IMR-90 (cell line): ENCODE measurements at regions not wholly inside any gene's neighbourhood (a gene's known extent, or its start where the extent isn't known, plus 50 kb on each side); places are given as distances from the start of the nearest gene placed in this dataset.

Source experiments
- ATAC-seq: fragments of 200-7000 bp; cut with Tn5 transposase; 2 replicates; pipeline ENCODE4 v1.9.1; 2020; ENCODE audit warnings: low read depth, mild to moderate bottlenecking, moderate library complexity
- BruUV-seq: library from RNA; stranded (reverse); fragments of 400-500 nt; replicated peaks from 2 replicates; lab custom pipeline; 2021; lab: Mats Ljungman, UMichigan
- CTCF ChIA-PET: fragments of 300-600 bp; formaldehyde crosslinking; extraction: SDS; loops from one replicate; lab custom pipeline; 2021; ENCODE audit warnings: antibody characterized with exemption; lab: Yijun Ruan, JAX
- POLR2A ChIA-PET: fragments of 300-600 bp; sonication (Branson Sonifier 250); formaldehyde crosslinking; loops from one replicate; lab custom pipeline; 2022; ENCODE audit warnings: antibody characterized with exemption; ENCODE audit not compliant: unreplicated experiment; lab: Charles Lee
- DNase-seq: peaks from one replicate; pipeline ENCODE4 v3.0.0; 2013
- H2AFZ ChIP-seq: replicated peaks from 2 replicates; pipeline ENCODE3; 2013; ENCODE audit warnings: low read length, mild to moderate bottlenecking; ENCODE audit not compliant: poor library complexity
- H2AK5ac ChIP-seq: 2 replicates; pipeline ENCODE4 v1.6.1; 2013; ENCODE audit warnings: low read depth, low read length, inconsistent platforms
- H2AK9ac ChIP-seq: replicated peaks from 2 replicates; pipeline ENCODE3; 2013; ENCODE audit warnings: mild to moderate bottlenecking, low read depth, low read length, moderate library complexity; ENCODE audit not compliant: poor library complexity
- H2BK120ac ChIP-seq: 2 replicates; pipeline ENCODE4 v1.6.1; 2013; ENCODE audit warnings: low read depth, low read length, inconsistent platforms
- H2BK15ac ChIP-seq: 3 replicates; pipeline ENCODE4 v1.6.1; 2013; ENCODE audit warnings: low read depth, low read length, inconsistent platforms
- H2BK20ac ChIP-seq: 2 replicates; pipeline ENCODE4 v1.6.1; 2013; ENCODE audit warnings: low read depth, mild to moderate bottlenecking, inconsistent platforms, low read length, moderate library complexity
- H2BK5ac ChIP-seq: 2 replicates; pipeline ENCODE4 v1.6.1; 2013; ENCODE audit warnings: mild to moderate bottlenecking, low read depth, low read length, inconsistent platforms; ENCODE audit not compliant: poor library complexity, severe bottlenecking
- H3K14ac ChIP-seq: replicated peaks from 2 replicates; pipeline ENCODE4 v1.6.1; 2013; ENCODE audit warnings: low read depth, low read length, inconsistent platforms
- H3K18ac ChIP-seq: 2 replicates; pipeline ENCODE4 v1.6.1; 2013; ENCODE audit warnings: low read depth, low read length, control low read depth
- H3K23ac ChIP-seq: 2 replicates; pipeline ENCODE4 v1.6.1; 2013; ENCODE audit warnings: low read depth, low read length, inconsistent platforms
- H3K27ac ChIP-seq: 2 replicates; pipeline ENCODE4 v1.5.1; 2013; ENCODE audit warnings: mild to moderate bottlenecking, control low read depth, low read length; ENCODE audit not compliant: insufficient read depth
- H3K27me3 ChIP-seq: 2 replicates; pipeline ENCODE4 v1.6.1; 2013; ENCODE audit warnings: low read length; ENCODE audit not compliant: control insufficient read depth, insufficient read depth
- H3K36me3 ChIP-seq: 2 replicates; pipeline ENCODE4 v1.6.1; 2013; ENCODE audit warnings: low read length, mixed read lengths; ENCODE audit not compliant: control insufficient read depth, insufficient read depth
- H3K4ac ChIP-seq: 2 replicates; pipeline ENCODE4 v1.6.1; 2013; ENCODE audit warnings: low read depth, low read length, inconsistent platforms
- H3K4me1 ChIP-seq: 2 replicates; pipeline ENCODE4 v1.6.1; 2013; ENCODE audit warnings: low read length, mixed read lengths; ENCODE audit not compliant: control insufficient read depth, insufficient read depth
- H3K4me2 ChIP-seq: 2 replicates; pipeline ENCODE4 v1.6.1; 2013; ENCODE audit warnings: low read depth, mild to moderate bottlenecking, control low read depth, low read length, moderate library complexity
- H3K4me3 ChIP-seq: 2 replicates; pipeline ENCODE4 v1.5.1; 2013; ENCODE audit warnings: low read depth, mild to moderate bottlenecking, control low read depth, low read length, moderate library complexity; ENCODE audit not compliant: insufficient read depth
- H3K56ac ChIP-seq: 2 replicates; pipeline ENCODE4 v1.6.1; 2013; ENCODE audit warnings: low read length, inconsistent platforms; ENCODE audit not compliant: insufficient read depth; ENCODE audit errors: extremely low read depth
- H3K79me1 ChIP-seq, 2 experiments: 2 replicates each; pipeline ENCODE4 v1.6.1; 2013; ENCODE audit warnings: low read length in 2 of 2, inconsistent platforms in 1 of 2, low read depth in 1 of 2
- H3K9ac ChIP-seq: 2 replicates; pipeline ENCODE4 v1.6.1; 2013; ENCODE audit warnings: low read depth, low read length, control low read depth
- H3K9me1 ChIP-seq: 2 replicates; pipeline ENCODE4 v1.6.1; 2013; ENCODE audit warnings: low read length, inconsistent platforms; ENCODE audit not compliant: insufficient read depth
- H3K9me3 ChIP-seq: 2 replicates; pipeline ENCODE4 v1.6.1; 2013; ENCODE audit warnings: low read length; ENCODE audit not compliant: control insufficient read depth, insufficient read depth
- H4K20me1 ChIP-seq: 2 replicates; pipeline ENCODE4 v1.6.1; 2013; ENCODE audit warnings: low read length, inconsistent platforms; ENCODE audit not compliant: insufficient read depth
- H4K5ac ChIP-seq: 2 replicates; pipeline ENCODE4 v1.6.1; 2013; ENCODE audit warnings: mild to moderate bottlenecking, low read depth, low read length, control low read depth
- H4K8ac ChIP-seq, 2 experiments: 2 replicates each; pipeline ENCODE4 v1.6.1; 2013; ENCODE audit warnings: low read depth in 2 of 2, low read length in 2 of 2, control low read depth in 1 of 2, inconsistent platforms in 1 of 2
- H4K91ac ChIP-seq: 2 replicates; pipeline ENCODE4 v1.6.1; 2013; ENCODE audit warnings: low read depth, low read length, inconsistent platforms; ENCODE audit not compliant: insufficient read depth
- BHLHE40 ChIP-seq: fragments of 150-350 bp; IDR thresholded peaks from 2 replicates; pipeline ENCODE4 v1.6.1; 2016; ENCODE audit warnings: mild to moderate bottlenecking, low read depth, low read length
- CEBPB ChIP-seq: IDR thresholded peaks from 2 replicates; pipeline ENCODE4 v1.6.1; 2012; ENCODE audit warnings: low read depth, low read length, improper control_type of control experiment
- CHD1 ChIP-seq: IDR thresholded peaks from 2 replicates; pipeline ENCODE4 v1.6.1; 2012; ENCODE audit warnings: low read depth, low read length, improper control_type of control experiment
- FOS ChIP-seq: fragments of 150-350 bp; IDR thresholded peaks from 2 replicates; pipeline ENCODE4 v1.6.1; 2016; ENCODE audit warnings: low read depth, low read length
- MAFK ChIP-seq: IDR thresholded peaks from 2 replicates; pipeline ENCODE4 v1.6.1; 2012; ENCODE audit warnings: low read depth, low read length, improper control_type of control experiment
- MAZ ChIP-seq: IDR thresholded peaks from 2 replicates; pipeline ENCODE4 v1.6.1; 2012; ENCODE audit warnings: low read depth, mild to moderate bottlenecking, low read length, improper control_type of control experiment, moderate library complexity, borderline replicate concordance
- MXI1 ChIP-seq: IDR thresholded peaks from 2 replicates; pipeline ENCODE4 v1.6.1; 2012; ENCODE audit warnings: low read depth, mild to moderate bottlenecking, low read length, moderate library complexity, borderline replicate concordance
- NFE2L2 ChIP-seq: fragments of 150-350 bp; IDR thresholded peaks from 2 replicates; pipeline ENCODE4 v1.6.1; 2016; ENCODE audit warnings: low read depth, mild to moderate bottlenecking, low read length
- POLR2A ChIP-seq: IDR thresholded peaks from 2 replicates; pipeline ENCODE4 v1.6.1; 2012; ENCODE audit warnings: mild to moderate bottlenecking, low read depth, low read length
- RAD21 ChIP-seq: IDR thresholded peaks from 2 replicates; pipeline ENCODE4 v1.6.1; 2012; ENCODE audit warnings: low read length, improper control_type of control experiment
- RCOR1 ChIP-seq: IDR thresholded peaks from 2 replicates; pipeline ENCODE4 v1.6.1; 2012; ENCODE audit warnings: mild to moderate bottlenecking, low read length, improper control_type of control experiment; ENCODE audit not compliant: insufficient replicate concordance
- RFX5 ChIP-seq: IDR thresholded peaks from 2 replicates; pipeline ENCODE4 v1.8.0; 2012; ENCODE audit warnings: low read depth, mild to moderate bottlenecking, low read length, moderate library complexity
- SMC3 ChIP-seq: fragments of 150-350 bp; IDR thresholded peaks from 2 replicates; pipeline ENCODE4 v1.6.1; 2016; ENCODE audit warnings: low read depth, mild to moderate bottlenecking, antibody characterized with exemption, low read length, moderate library complexity
- WGBS, 2 experiments: methylation state at CpG; one replicate each; pipeline versions ENCODE4 v1.1.5 to v1.1.7; 2013; ENCODE audit warnings: missing lambda C conversion rate in 2 of 2; ENCODE audit not compliant: insufficient read length in 1 of 2; ENCODE audit errors: extremely low coverage in 2 of 2; 5-methylcytosine and 5-hydroxymethylcytosine counted together
- dilution Hi-C: fragments of 300-500 bp; cut with HindIII; formaldehyde crosslinking; loops from one replicate; pipeline ENCODE4 v1.14.3; 2018; ENCODE audit warnings: low sequenced_read_pairs; ENCODE audit not compliant: unreplicated experiment
- in situ Hi-C: fragments of 300-500 bp; cut with MboI; formaldehyde crosslinking; loops from 3 replicates; pipeline ENCODE4 v1.14.3; 2019; ENCODE audit warnings: low sequenced_read_pairs, inconsistent platforms, mixed read lengths
- intact Hi-C: fragments of 100-400 bp; cut with micrococcal nuclease; formaldehyde crosslinking; loops from 2 replicates; pipeline ENCODE4 v1.10.0; 2022
- TF ChIP-seq, protein P1 (sequence below): fragments of 150-350 bp; IDR thresholded peaks from 2 replicates; pipeline ENCODE4 v1.6.1; 2016; ENCODE audit warnings: low read depth, mild to moderate bottlenecking, low read length, moderate library complexity, borderline replicate concordance
- TF ChIP-seq, protein P2 (sequence below): conservative IDR thresholded peaks from 2 replicates; pipeline ENCODE4 v1.5.1; 2012; ENCODE audit warnings: mild to moderate bottlenecking, low read depth, low read length, improper control_type of control experiment
- TF ChIP-seq, protein P3 (sequence below): fragments of 150-350 bp; IDR thresholded peaks from 2 replicates; pipeline ENCODE4 v1.6.1; 2017; ENCODE audit warnings: mild to moderate bottlenecking, antibody characterized with exemption, low read length, low read depth

DNA sequence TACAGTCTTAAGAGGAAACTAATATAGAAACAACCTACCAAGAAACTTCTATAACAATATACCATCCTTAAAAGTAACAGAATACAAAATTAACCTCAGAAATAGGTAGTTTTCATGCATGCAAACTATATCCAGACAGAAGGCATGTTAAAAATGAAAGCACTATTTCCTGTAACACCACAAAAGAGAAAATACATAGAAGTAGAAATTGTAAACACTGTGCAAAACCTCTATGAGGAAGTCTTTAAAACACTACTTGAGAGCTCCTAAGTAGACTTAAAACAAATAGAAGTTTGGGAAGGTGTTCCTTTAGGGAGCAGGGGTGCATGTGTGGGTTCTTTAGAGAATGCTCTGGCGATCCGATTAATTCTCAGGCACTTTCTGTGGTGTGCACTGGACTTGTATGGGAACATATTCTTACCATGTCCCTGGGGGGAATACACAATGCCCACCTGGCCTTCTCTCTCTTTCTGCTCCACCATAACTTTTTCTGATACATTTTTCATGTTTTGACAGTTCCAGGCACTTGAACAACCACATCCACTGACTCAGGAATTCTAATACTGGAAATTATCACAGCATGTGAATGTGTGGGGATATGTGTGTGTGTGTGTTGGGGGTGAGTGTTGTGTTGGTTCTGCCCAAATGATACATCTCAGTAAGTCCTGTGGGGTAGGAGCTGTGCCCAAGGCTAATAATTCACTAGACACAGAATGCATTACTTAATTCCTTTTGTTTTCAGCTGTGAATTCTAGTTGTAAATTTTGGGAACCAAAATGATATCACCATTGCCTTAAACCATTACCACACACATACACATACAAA lies 866.3 kb upstream of the B3GALT2 start:
- H4K5ac ChIP-seq = no peak overlapping the region
- no peak overlapping the region for H3K4ac ChIP-seq
- DNase-seq = no peak
- H3K4me2 ChIP-seq = no peak overlapping the region
- no peak overlapping the region for H2BK20ac ChIP-seq
- POLR2A ChIA-PET = no interaction called here
- no peak for ATAC-seq
- H3K9ac ChIP-seq = no peak overlapping the region
- H3K36me3 ChIP-seq = no peaks in the 10 kb centered on the region
- H2BK15ac ChIP-seq = no peak overlapping the region
- H2AK9ac ChIP-seq = no peak overlapping the region
- BruUV-seq = no TSS peak
- H4K20me1 ChIP-seq = no peaks in the 10 kb centered on the region
- dilution Hi-C loops = no loop called here
- H3K4me1 ChIP-seq = no peaks in the 10 kb centered on the region
- no peaks in the 10 kb centered on the region for H3K9me1 ChIP-seq
- H2BK5ac ChIP-seq = no peak overlapping the region
- H3K18ac ChIP-seq = no peak overlapping the region
- no peak overlapping the region for H2AK5ac ChIP-seq
- TF ChIP-seq POLR2A (no peak), RFX5 (no peak), MAZ (no peak), RCOR1 (no peak), MXI1 (no peak), SMC3 (no peak), CEBPB (no peak), BHLHE40 (no peak), RAD21 (no peak), NFE2L2 (no peak), FOS (no peak), MAFK (no peak), CHD1 (no peak)
- TF ChIP-seq, protein P1, sequence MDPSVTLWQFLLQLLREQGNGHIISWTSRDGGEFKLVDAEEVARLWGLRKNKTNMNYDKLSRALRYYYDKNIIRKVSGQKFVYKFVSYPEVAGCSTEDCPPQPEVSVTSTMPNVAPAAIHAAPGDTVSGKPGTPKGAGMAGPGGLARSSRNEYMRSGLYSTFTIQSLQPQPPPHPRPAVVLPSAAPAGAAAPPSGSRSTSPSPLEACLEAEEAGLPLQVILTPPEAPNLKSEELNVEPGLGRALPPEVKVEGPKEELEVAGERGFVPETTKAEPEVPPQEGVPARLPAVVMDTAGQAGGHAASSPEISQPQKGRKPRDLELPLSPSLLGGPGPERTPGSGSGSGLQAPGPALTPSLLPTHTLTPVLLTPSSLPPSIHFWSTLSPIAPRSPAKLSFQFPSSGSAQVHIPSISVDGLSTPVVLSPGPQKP = no peak
- TF ChIP-seq, protein P2, sequence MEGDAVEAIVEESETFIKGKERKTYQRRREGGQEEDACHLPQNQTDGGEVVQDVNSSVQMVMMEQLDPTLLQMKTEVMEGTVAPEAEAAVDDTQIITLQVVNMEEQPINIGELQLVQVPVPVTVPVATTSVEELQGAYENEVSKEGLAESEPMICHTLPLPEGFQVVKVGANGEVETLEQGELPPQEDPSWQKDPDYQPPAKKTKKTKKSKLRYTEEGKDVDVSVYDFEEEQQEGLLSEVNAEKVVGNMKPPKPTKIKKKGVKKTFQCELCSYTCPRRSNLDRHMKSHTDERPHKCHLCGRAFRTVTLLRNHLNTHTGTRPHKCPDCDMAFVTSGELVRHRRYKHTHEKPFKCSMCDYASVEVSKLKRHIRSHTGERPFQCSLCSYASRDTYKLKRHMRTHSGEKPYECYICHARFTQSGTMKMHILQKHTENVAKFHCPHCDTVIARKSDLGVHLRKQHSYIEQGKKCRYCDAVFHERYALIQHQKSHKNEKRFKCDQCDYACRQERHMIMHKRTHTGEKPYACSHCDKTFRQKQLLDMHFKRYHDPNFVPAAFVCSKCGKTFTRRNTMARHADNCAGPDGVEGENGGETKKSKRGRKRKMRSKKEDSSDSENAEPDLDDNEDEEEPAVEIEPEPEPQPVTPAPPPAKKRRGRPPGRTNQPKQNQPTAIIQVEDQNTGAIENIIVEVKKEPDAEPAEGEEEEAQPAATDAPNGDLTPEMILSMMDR = no peak
- TF ChIP-seq, protein P3, sequence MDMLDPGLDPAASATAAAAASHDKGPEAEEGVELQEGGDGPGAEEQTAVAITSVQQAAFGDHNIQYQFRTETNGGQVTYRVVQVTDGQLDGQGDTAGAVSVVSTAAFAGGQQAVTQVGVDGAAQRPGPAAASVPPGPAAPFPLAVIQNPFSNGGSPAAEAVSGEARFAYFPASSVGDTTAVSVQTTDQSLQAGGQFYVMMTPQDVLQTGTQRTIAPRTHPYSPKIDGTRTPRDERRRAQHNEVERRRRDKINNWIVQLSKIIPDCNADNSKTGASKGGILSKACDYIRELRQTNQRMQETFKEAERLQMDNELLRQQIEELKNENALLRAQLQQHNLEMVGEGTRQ = no peak
- no peak overlapping the region for H3K23ac ChIP-seq
- no CpG with 5 or more reads among the region's 2 CpGs for whole genome bisulfite sequencing, 2 experiments
- H3K14ac ChIP-seq = 0 out of 2 replicates have a peak overlapping the region, but pooled peaks have one; percentile 35
- intact Hi-C loops = no loop called here
- no peak overlapping the region for H4K91ac ChIP-seq
- H2BK120ac ChIP-seq = no peak overlapping the region
- H3K9me3 ChIP-seq = no peaks in the 10 kb centered on the region
- no peak overlapping the region for H4K8ac ChIP-seq
- H3K27me3 ChIP-seq = no peaks in the 10 kb centered on the region
- H2AFZ ChIP-seq = no peak overlapping the region
- CTCF ChIA-PET = no interaction called here
- H3K4me3 ChIP-seq = no peak overlapping the region
- in situ Hi-C loops = no loop called here
- no peak overlapping the region for H3K27ac ChIP-seq
- no peak overlapping the region for H3K56ac ChIP-seq
- no peaks in the 10 kb centered on the region for H3K79me1 ChIP-seq
